ENCODE measurements at regions not wholly inside any gene's neighbourhood (a gene's known extent, or its start where the extent isn't known, plus 50 kb on each side); places are given as distances from the start of the nearest gene placed in this dataset.

- FAIRE-seq, result no peak
Observed at GRCh38 chr2:198698230-198698629, 759.5 kb downstream of the SATB2 start.

GRCh38 chr2:198697794-198698193 is 759.9 kb downstream of the SATB2 start:
- FAIRE-seq, result no peak

GRCh38 chr2:198697218-198697617 is 760.5 kb downstream of the SATB2 start:
- FAIRE-seq, result no peak

DNA sequence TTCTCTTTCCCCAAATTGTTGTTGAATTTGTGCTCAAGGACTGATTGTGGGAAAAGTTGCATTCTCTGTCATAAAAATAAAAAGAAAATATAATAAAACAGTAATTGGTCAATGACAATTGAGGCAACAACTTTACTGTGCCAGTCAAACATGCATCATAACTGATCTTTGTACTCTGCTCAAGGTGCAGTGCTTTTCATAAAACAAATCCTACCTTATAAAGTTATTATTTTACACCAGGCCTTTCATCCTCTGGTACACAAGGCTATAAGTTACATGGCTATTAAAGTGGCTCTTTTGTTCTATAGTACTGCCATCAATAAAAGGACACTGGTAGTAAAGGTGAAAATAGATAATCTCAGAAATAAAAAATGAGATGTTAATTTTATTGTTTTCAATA is 761.9 kb downstream of the SATB2 start:
- no peak for FAIRE-seq

DNA sequence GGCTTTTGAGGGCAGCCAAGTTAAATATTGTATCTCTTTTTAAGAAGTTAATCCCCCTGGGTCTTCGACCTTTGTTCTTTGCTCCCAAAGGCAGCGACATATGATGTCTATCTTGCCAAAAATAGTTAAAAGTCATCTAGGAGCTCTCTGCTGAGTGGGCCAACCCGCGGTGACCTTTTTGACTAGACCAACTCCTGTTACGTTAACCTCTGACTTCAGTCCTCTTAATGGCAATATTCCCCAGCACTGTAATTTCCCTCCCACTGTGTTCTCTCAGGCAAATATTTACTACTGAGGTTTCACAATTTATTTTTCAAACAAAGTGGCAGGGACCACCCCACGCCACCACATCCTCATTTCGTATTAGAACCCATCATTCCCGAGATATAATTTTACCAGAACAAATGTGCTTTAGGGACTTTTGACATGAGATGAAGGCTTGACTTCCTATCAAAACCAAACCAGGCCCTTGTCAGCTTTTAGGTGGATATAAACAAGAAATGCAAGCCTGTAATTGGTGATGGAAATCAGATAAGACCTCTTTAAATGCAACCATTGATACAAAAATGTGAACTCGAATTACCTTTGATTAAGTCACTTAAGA is 764.7 kb downstream of the SATB2 start:
- FAIRE-seq, result no peak

DNA sequence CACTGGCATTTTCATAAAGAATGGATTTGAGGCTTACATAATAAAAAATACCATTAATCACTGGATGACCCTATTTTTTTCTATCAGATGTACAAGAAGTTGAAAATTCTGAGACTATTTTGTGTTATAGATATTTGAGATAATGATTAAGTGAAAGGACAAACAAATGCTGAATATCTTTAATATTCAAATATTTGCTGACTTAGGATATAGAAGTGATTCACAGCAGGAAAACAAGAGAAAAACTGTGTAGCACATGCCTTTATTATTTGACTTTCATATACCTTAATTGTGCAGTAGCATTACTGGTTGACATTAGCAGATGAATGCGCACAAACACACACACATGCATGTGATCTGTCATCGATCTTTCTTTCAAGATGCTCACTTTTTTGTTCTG is 766.5 kb downstream of the SATB2 start:
- no peak for FAIRE-seq

DNA sequence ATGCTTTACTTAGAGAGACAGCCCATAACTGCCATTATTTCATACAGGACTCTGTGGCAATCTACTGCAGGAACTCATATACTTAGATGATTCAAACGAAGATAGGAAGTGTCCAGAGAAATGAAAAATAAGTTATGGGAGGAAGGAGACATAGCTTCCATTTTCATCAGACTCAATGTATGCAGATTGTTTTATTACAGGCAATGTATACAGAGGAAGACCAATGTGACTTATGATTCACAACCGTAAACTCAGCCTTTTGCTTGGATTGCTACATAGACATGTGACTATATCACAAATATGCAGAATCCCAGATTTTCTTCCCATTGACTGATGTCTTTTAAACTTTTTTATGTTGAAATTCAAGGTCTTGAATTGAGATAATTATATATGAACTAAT is 793.4 kb downstream of the SATB2 start:
- FAIRE-seq, result no peak

GRCh38 chr2:198662905-198663304 is 794.8 kb downstream of the SATB2 start:
- FAIRE-seq, result no peak

GRCh38 chr2:198660501-198660900 is 797.2 kb downstream of the SATB2 start:
- FAIRE-seq, result no peak

DNA sequence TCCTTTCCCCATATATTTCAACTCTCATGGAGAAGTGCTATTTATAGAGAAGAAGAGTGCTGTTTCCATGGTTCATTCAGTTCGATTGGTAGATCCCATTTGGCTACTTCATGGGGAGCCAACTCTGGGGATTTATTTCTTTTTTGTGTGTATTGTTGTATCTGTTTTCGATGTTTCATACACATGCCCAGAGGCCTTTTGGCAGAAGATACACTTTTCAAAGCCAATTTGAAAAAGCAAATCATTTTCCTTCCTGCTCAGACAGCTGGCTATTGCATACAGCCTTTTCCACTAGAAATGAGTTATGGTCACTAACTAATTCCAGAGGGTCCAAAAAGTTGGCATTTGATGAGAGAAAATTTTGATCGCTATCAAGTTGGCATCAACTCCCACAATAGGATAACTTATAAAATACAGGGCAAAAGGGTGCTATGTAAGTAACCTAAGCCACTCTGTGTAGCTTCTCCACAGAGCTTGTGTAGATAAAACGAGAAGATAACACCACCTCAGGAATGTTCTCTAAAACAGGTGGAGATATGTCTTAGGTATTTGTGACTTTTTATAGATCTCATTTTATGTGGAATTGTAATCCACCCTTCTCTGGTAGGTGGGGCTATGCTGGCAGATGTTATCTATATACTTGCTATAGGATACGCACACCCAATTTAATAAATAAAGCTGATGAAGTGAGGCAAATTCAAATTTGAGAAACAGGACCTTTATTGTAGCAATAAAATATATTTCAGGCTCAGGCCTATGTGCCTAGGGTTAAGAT is 798.5 kb downstream of the SATB2 start:
- no peak for FAIRE-seq

DNA sequence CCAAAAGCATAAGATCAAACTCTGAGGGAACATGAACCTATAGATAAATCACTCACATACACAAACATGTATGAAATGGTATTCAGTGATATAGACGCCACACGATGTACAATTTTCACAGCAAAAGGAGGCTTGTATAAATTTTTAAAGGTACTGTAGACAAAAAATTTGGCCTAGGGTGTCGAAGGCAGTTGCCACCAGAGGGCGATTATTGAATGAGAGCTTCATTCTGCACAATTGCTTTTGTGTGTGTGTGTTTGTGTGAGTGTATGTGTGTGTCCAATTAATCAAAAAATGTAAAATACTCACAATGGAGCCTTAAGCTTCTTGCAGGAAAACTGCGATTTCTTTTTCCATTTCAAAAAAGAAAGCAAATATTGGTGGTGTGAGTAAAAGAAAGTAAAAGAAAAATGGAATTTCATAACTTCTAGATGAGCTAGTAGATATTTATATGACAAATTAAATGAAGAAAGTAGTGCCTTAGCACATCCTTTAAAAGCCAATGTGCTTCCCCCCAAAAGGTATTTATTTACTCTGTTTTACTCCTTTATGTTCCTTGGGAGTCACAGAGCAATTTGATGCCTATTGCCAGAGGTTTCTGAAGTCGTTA is 800.1 kb downstream of the SATB2 start:
- FAIRE-seq, result no peak

DNA sequence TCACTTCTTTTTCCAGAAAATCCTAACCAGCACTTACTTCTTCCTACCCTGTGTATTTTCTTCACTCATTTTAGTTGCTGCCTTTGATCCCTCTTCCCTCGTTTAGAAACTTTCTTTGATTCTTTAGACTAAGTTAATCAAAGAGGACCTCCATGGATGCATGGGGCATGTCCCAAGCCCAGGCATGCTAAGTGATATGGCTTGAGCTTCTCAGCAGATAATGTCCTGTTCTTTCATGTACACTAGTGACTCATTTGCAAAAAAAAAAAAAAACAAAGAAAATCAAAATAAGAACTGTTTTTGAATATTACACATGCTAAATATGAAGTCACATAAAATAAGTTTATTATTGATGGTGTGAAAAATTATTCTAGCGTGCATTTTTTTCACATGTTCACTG is 800.9 kb downstream of the SATB2 start:
- no peak for FAIRE-seq

- FAIRE-seq, result no peak
Observed at GRCh38 chr2:198654646-198655045, 803.1 kb downstream of the SATB2 start.

- no peak for FAIRE-seq
Observed at GRCh38 chr2:198653311-198653710, 804.4 kb downstream of the SATB2 start.

DNA sequence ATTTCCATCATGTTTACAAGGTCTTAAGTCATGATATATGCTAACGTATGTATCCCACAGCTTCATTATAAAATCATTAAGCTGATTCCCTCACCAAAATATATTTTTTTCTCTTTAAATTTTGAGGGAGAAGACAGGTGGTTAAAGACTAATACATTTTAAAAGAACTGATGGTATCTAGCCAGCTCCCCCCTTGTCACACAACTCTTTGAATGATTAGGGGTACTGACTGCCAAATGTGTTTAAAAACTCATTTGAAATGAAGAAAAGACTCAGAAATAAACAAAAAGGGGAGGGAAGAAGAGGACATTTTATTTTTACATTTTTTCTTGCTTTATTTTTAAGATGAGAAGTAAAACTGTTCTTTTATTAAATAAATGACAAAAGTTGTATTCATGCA is 805.3 kb downstream of the SATB2 start:
- FAIRE-seq, result no peak

DNA sequence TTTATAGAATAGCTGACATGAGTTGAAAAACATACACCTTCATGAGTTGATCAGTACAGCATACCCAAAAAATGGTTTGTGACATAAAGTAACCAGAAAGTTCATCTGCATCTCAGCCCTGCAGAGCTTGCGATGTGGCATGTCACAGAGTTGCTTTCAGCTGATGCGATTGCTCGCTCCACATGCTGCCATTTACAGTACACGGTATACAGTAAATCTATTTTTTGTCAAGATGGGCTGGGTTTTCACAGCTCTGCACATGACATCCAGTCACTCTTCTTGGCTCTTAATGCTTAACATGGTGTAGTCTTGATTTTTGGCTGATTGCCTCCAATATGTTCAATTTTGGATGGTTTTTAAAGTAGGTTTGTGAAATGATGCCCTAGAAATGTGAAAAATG is 811.9 kb downstream of the SATB2 start:
- no peak for FAIRE-seq

DNA sequence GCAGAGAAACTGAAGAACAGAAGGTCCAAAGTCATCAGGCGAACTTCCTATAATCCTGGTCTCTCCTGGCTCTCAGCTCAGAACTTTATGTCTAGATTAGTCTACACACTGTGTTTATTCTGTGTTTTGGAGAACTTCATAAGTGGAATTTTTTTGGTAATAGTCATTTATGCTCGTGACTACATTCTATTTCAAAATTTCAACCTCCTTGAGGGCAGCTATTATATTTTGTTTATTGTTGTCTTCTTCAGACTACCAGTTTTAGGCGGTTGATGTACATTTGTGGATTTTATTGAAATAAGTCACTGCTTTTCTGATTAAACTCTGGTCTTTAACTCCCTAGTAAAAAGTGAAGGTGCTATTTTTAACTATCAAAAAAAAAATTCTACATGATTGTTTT is 816.6 kb downstream of the SATB2 start:
- no peak for FAIRE-seq

- no peak for FAIRE-seq
Observed at GRCh38 chr2:198640463-198640862, 817.3 kb downstream of the SATB2 start.

DNA sequence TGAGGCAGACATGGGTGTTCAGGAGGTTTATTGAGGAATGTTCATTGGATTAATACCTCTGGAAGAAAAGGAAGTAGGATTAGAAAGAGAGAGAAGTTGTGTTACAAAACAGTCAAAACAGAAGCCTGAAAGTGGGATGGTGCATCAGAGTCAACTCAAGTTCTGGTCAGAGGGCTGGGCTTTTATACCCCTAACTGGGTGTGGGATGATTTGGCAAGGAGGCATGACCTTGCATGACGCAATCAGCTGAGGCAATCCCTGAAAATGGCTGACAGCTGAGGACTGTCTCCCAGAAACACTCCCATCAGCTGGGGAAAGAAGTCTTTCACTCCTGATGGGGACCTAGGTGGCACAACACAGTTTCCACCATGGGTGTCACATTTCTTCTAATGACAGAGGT is 818.2 kb downstream of the SATB2 start:
- FAIRE-seq, result no peak

DNA sequence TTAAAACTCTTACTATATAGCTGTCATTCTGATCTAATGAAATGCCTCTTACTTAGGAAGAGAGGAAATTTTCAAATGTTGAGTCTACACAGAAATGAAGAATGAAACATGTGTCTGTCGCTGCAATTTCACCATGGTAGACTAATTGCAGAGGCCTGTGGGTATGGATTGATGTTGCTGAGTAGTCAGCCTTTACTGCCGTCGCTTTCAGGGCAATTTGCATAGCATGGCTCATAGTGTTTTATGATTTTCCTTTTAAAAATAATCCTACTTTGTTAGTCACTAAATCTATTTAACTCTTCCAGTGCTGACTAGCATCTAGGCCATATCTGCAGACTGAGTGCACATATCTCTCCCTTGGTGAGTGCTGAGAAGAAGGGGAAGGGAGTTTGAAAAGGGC is 819.2 kb downstream of the SATB2 start:
- FAIRE-seq, result no peak

DNA sequence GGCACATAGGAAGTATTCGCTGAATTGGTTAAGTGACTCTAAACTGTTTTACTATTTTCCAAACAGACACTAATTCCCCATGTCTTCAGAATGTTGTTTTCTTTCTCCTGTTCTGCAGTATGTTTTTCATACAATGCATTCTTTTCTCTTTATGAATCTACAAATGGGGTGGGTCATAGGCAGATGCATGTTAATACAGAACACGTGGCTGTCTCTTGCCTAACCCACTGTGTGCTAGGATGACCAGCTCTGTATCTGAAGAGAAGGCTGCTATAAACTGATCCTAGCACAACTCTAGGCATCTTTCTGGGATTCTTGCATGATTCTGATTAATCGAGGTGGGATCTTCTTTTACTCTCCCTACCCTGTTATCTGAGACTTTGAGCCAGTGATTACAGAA is 826.0 kb downstream of the PLCL1 start:
- no peak for FAIRE-seq

- FAIRE-seq, result no peak
Observed at GRCh38 chr2:198628596-198628995, 824.2 kb downstream of the PLCL1 start.

DNA sequence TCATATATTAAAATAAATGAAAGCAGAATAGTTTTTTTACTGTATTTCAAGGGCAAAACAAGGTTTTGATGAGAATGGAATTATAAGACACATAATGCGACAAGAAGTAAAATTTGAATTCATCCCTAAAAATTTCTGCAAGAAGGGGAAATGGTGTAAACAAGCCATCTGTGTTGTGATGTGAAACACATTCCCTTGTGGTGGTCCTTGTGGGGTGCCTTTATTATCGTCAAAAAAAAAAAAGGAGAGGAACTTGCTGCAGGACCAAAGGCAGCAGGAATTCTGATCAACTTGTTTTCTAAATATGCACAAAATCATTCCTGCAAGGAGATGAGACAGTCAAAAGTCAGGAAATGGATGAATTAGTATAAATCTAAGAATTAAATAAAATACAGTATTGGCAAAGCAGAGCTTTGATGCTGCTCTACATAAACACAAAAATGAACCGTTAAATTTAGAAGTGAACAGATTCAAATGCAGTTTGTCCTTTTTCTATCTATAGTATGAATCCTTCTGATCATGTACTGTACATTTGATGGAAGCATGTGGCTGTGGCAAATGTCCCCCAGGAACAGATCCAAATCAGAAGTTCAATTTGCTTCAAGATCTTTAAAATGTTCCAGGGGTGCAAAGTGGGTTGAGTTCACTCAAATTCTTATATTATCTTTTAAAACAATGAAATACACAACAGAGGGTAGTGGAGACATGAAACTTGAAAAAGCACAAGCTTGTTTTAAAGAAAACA is 818.8 kb downstream of the PLCL1 start:
- FAIRE-seq, result no peak

GRCh38 chr2:198615972-198616371 is 811.6 kb downstream of the PLCL1 start:
- no peak for FAIRE-seq
